ENCODE measurements at regions not wholly inside any gene's neighbourhood (a gene's known extent, or its start where the extent isn't known, plus 50 kb on each side); places are given as distances from the start of the nearest gene placed in this dataset.

DNA sequence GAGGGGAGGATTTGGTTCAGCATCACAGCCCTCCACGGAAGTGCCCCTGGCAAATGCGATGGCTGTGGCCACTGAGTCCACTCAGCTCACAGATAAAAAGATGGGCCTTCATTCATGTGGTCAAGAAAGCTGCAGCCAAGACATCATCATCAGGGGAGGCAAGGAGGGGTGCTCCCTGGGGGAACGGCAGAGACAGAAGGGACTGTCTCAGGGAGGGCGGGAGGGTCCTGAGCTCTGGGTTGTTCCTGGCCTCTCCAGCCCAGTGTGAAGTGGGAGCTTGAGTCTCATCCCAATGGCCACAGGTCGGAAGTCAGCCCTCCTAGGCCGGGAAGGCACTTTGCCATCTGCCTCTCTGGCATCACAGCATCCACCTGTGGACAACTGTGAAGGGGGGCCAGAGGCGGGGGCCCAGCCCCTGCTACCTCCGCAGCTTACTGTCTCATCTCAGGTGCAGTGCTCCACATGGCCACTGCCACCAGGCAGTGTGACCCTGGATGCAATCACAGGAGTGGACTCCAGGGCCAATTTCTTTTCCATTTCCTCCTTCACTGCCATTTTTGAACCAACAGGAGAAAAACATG, 137.8 kb upstream of the SOX1 start:
- TF ChIP-seq MAX (IDR thresholded peaks at IDR 0.05) (no peak), CTCF (IDR thresholded peaks at IDR 0.05) (no peak), POLR2A (IDR thresholded peaks at IDR 0.05; ENCODE audit: low read length) (no peak), RAD21 (conservative IDR thresholded peaks at IDR 0.05 in 1 of 2, IDR thresholded peaks at IDR 0.05 in 1 of 2) (no peak)

Measured in A549 (cell line).